Smooth muscle cell (in vitro differentiated cells): ENCODE measurements at regions not wholly inside any gene's neighbourhood (a gene's known extent, or its start where the extent isn't known, plus 50 kb on each side); places are given as distances from the start of the nearest gene placed in this dataset.
A peak's percentile ranks its signal among the peaks of the same experiment; 100 is the strongest.

Experiments used
- DNase-seq: peaks from one replicate; lab custom pipeline; 2025; ENCODE audit not compliant: unreplicated experiment; lab: John Stamatoyannopoulos, UW
- H2AFZ ChIP-seq: fragments of 200-600 bp; sonication (generic); 2 replicates; pipeline ENCODE4 v1.6.0; 2016; ENCODE audit warnings: antibody characterized with exemption, low read depth, mild to moderate bottlenecking
- H3F3A ChIP-seq: fragments of 200-600 bp; sonication (generic); 2 replicates; pipeline ENCODE4 v1.6.0; 2017; ENCODE audit warnings: antibody characterized with exemption, low read depth
- H3K27ac ChIP-seq: fragments of 200-600 bp; sonication (generic); 2 replicates; pipeline ENCODE4 v1.5.1; 2016; ENCODE audit warnings: low read depth, mild to moderate bottlenecking
- H3K27me3 ChIP-seq: fragments of 200-600 bp; sonication (generic); 2 replicates; pipeline ENCODE4 v1.6.1; 2016; ENCODE audit warnings: low read depth, mild to moderate bottlenecking
- H3K36me3 ChIP-seq: fragments of 200-600 bp; sonication (generic); 2 replicates; pipeline ENCODE4 v1.5.1; 2016; ENCODE audit warnings: low read depth
- H3K4me1 ChIP-seq: fragments of 200-600 bp; sonication (generic); 2 replicates; pipeline ENCODE4 v1.5.1; 2016; ENCODE audit warnings: low read depth
- H3K4me2 ChIP-seq: fragments of 200-600 bp; sonication (generic); 2 replicates; pipeline ENCODE4 v1.6.0; 2016; ENCODE audit warnings: mild to moderate bottlenecking
- H3K4me3 ChIP-seq: fragments of 200-600 bp; sonication (generic); 2 replicates; pipeline ENCODE4 v1.5.1; 2016; ENCODE audit warnings: mild to moderate bottlenecking
- H3K79me2 ChIP-seq: fragments of 200-600 bp; sonication (generic); 2 replicates; pipeline ENCODE4 v1.6.0; 2016; ENCODE audit warnings: low read depth, mild to moderate bottlenecking
- H3K9ac ChIP-seq: fragments of 200-600 bp; sonication (generic); 2 replicates; pipeline ENCODE4 v1.6.0; 2016; ENCODE audit warnings: low read depth
- H3K9me3 ChIP-seq: fragments of 200-600 bp; sonication (generic); replicated peaks from 2 replicates; pipeline ENCODE4 v1.5.1; 2016; ENCODE audit warnings: low read depth
- H4K20me1 ChIP-seq: fragments of 200-600 bp; sonication (generic); 2 replicates; pipeline ENCODE4 v1.6.0; 2016; ENCODE audit warnings: low read depth
- WGBS: methylation state at CpG from one replicate; pipeline ENCODE4 v1.1.7; 2016; ENCODE audit warnings: low lambda C conversion rate; 5-methylcytosine and 5-hydroxymethylcytosine counted together
- TF ChIP-seq, protein P1 (sequence below): fragments of 200-600 bp; sonication (generic); IDR thresholded peaks from 2 replicates; pipeline ENCODE4 v1.5.1; 2017; ENCODE audit warnings: borderline replicate concordance, mild to moderate bottlenecking, antibody characterized with exemption; ENCODE audit not compliant: insufficient read depth, poor library complexity, severe bottlenecking

DNA sequence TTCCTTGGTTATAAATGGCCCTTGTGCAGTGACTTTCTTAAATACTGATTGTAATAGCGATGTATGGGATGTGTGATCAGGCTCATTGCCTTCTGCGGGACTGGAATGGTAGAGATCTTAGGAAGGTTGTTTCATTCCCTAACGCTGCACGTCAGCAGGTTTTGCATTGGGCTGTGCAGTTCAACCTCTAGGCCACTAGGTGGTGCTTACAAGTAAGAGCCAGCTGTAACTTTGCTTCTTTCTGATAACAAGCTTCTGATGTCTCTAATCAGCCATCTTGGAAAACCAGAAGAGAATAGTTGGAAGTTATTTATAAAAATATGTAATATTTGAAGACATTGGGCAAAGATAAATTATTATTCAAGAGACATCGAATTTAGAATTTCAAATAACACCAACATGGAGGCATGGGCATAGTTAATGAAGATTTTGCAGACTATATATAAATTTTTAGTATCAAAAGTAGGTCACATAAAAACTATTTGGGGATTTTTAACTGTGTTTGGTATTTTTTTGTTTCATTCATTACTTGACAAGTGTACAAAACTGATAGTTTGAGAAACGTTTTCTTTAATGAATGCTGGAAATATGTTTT lies 339.7 kb upstream of the PCDH7 start:
- Histone ChIP-seq H2AFZ (peak overlapping the region; percentile 6), H3K9ac (no peak overlapping the region), H3K9me3 (no peaks in the 10 kb centered on the region), H3K27ac (no peak overlapping the region), H3K79me2 (no peaks in the 10 kb centered on the region), H3K4me1 (no peaks in the 10 kb centered on the region), H3K4me2 (peak overlapping the region; percentile 38), H3K27me3 (no peaks in the 10 kb centered on the region), H4K20me1 (no peaks in the 10 kb centered on the region), H3K36me3 (no peaks in the 10 kb centered on the region), H3K4me3 (no peak overlapping the region), H3F3A (no peaks in the 10 kb centered on the region)
- TF ChIP-seq, protein P1, sequence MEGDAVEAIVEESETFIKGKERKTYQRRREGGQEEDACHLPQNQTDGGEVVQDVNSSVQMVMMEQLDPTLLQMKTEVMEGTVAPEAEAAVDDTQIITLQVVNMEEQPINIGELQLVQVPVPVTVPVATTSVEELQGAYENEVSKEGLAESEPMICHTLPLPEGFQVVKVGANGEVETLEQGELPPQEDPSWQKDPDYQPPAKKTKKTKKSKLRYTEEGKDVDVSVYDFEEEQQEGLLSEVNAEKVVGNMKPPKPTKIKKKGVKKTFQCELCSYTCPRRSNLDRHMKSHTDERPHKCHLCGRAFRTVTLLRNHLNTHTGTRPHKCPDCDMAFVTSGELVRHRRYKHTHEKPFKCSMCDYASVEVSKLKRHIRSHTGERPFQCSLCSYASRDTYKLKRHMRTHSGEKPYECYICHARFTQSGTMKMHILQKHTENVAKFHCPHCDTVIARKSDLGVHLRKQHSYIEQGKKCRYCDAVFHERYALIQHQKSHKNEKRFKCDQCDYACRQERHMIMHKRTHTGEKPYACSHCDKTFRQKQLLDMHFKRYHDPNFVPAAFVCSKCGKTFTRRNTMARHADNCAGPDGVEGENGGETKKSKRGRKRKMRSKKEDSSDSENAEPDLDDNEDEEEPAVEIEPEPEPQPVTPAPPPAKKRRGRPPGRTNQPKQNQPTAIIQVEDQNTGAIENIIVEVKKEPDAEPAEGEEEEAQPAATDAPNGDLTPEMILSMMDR: peak; percentile 92
- DNase-seq: no peak
- 45% methylated on average over 6 of the region's 6 CpGs for WGBS

DNA sequence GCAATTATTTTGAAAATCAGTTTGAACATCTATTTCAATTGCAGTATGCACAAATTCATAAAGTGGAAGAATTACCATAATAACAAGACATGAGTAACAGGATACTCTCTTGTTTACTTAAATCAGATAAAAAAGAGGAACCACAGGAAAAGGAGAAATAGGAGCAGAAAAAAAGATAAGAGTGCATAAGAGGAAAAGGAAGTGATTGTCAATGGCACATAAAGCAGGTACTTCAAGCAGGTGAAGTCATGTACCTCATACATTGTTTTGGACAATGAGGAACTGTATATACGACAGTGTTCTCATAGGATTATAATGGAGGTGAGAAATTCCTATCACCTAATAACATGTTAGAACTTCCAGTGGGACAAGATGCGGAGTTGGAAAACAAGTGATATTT lies 334.5 kb upstream of the PCDH7 start:
- 72% methylated on average over 2 of the region's 2 CpGs for WGBS
- DNase-seq: no peak
- Histone ChIP-seq H3K4me1 (no peaks in the 10 kb centered on the region), H4K20me1 (no peaks in the 10 kb centered on the region), H2AFZ (no peak overlapping the region), H3K27ac (peak overlapping the region; percentile 33), H3K27me3 (no peaks in the 10 kb centered on the region), H3K79me2 (no peaks in the 10 kb centered on the region), H3K36me3 (no peaks in the 10 kb centered on the region), H3K9ac (no peak overlapping the region), H3K4me2 (no peak overlapping the region), H3F3A (no peaks in the 10 kb centered on the region), H3K4me3 (no peak overlapping the region), H3K9me3 (no peaks in the 10 kb centered on the region)
- TF ChIP-seq, protein P1: no peak

DNA sequence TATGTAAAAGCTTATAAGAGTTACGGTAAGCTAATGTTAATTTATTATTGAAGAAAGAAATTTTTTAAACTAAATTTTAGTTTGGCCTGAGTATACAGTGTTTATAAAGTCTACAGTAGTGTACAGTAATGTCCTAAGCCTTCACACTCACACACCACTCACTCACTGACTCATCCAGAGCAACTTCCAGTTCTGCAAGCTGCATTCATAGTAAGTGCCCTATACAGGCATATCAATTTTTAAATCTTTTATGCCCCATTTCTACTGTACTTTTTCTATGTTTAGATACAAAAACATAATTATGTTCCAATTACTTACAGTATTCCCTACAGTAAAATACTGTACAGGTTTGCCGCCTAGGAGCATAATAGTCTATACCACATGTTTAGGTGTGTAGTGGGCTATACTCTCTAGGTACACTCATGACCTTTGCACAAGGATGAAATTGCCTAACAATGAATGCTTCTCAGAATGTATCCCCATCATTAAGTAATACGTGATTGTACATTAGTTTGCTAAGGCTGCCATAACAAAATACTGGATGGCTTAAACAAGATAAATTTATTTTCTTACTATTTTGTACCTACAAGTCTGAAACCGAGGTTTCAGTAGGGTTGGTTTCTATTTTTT lies 333.8 kb upstream of the PCDH7 start:
- no peak for DNase-seq
- H3K79me2 ChIP-seq: no peaks in the 10 kb centered on the region
- no peak overlapping the region for H3K4me2 ChIP-seq
- H3K36me3 ChIP-seq: no peaks in the 10 kb centered on the region
- WGBS: 94% methylated on average over 4 of the region's 4 CpGs
- no peaks in the 10 kb centered on the region for H3K27me3 ChIP-seq
- no peaks in the 10 kb centered on the region for H3K4me1 ChIP-seq
- H3F3A ChIP-seq: no peaks in the 10 kb centered on the region
- H3K9me3 ChIP-seq: no peaks in the 10 kb centered on the region
- no peak overlapping the region for H3K4me3 ChIP-seq
- TF ChIP-seq, protein P1: no peak
- no peak overlapping the region for H2AFZ ChIP-seq
- peak overlapping the region; percentile 33 for H3K27ac ChIP-seq
- H4K20me1 ChIP-seq: no peaks in the 10 kb centered on the region
- H3K9ac ChIP-seq: no peak overlapping the region

DNA sequence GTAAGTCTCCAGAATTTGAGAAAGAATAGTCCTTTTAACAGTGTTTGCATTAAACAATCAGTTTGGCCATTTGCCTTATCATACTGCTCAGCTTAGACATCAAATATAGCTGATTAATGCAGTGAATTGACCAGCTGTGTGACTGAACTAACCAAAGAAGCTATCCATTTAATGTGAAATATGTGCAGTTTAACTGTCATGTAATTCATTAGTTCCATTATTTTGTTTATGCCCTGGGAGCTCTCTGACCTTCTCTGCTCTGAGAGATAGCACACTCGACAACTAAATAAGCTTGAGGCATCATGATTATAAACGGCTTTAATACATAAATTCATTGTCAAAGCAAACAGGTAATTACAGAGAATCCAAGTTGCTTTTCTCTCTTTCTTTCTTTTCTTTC lies 324.3 kb upstream of the PCDH7 start:
- Histone ChIP-seq H3F3A (peaks cover 3% of the 10 kb centered on the region), H3K36me3 (no peaks in the 10 kb centered on the region), H3K9me3 (peaks cover 5% of the 10 kb centered on the region), H3K79me2 (no peaks in the 10 kb centered on the region), H2AFZ (no peak overlapping the region), H3K4me2 (no peak overlapping the region), H4K20me1 (no peaks in the 10 kb centered on the region), H3K4me3 (no peak overlapping the region), H3K4me1 (peaks cover 8% of the 10 kb centered on the region), H3K9ac (no peak overlapping the region), H3K27ac (no peak overlapping the region), H3K27me3 (no peaks in the 10 kb centered on the region)
- no peak for DNase-seq
- TF ChIP-seq, protein P1: no peak
- 86% methylated on average over 2 of the region's 2 CpGs for WGBS
